AG04449 (cell line): ENCODE measurements at regions not wholly inside any gene's neighbourhood (a gene's known extent, or its start where the extent isn't known, plus 50 kb on each side); places are given as distances from the start of the nearest gene placed in this dataset.
"Not testable (repeated sequence)": the region's sequence is repeated elsewhere in the genome, so short reads cannot be mapped to it uniquely, and the experiment has no call there.

ENCODE experiments used
- CTCF ChIA-PET: fragments of 350-600 bp; formaldehyde crosslinking; extraction: SDS; loops from one replicate; lab custom pipeline; 2021; ENCODE audit warnings: antibody characterized with exemption; lab: Yijun Ruan, JAX
- POLR2A ChIA-PET: fragments of 400-600, 350-600 bp; formaldehyde crosslinking; extraction: SDS; loops from one replicate; lab custom pipeline; 2020; ENCODE audit warnings: antibody characterized with exemption, inconsistent platforms; lab: Yijun Ruan, JAX
- DNase-seq: peaks from one replicate; pipeline ENCODE4 v3.0.0-alpha.2; 2010; ENCODE audit warnings: low read depth, low spot score
- H3K4me3 ChIP-seq: 2 replicates; pipeline ENCODE4 v1.5.1; 2011; ENCODE audit warnings: low read depth, mild to moderate bottlenecking, control low read depth, low read length
- CTCF ChIP-seq: IDR thresholded peaks from one replicate; pipeline ENCODE4 v1.5.1; 2011; ENCODE audit warnings: mild to moderate bottlenecking, moderate library complexity, low read length, control low read depth, inconsistent platforms; ENCODE audit not compliant: insufficient read depth; ENCODE audit errors: missing control alignments

GRCh38 chr13:107941345-107942029 lies 273.8 kb downstream of the LIG4 start:
- TF ChIP-seq CTCF, result no peak
- ChIA-PET POLR2A (no interaction called here), CTCF (no interaction called here)
- H3K4me3 ChIP-seq, result no peak overlapping the region
- DNase-seq, result no peak

GRCh38 chr13:107937848-107938247 lies 277.5 kb downstream of the LIG4 start:
- no peak overlapping the region for H3K4me3 ChIP-seq
- no peak for DNase-seq
- no peak for TF ChIP-seq CTCF
- CTCF ChIA-PET, result no interaction called here
- POLR2A ChIA-PET, result no interaction called here

- DNase-seq, result no peak
- no peak for TF ChIP-seq CTCF
- H3K4me3 ChIP-seq, result no peak overlapping the region
- CTCF ChIA-PET, result no interaction called here
- POLR2A ChIA-PET, result no interaction called here
Observed at GRCh38 chr13:107931056-107931455, 284.3 kb downstream of the LIG4 start.

- ChIA-PET CTCF (no interaction called here), POLR2A (no interaction called here)
- H3K4me3 ChIP-seq, result no peak overlapping the region
- no peak for DNase-seq
- TF ChIP-seq CTCF, result no peak
Observed at GRCh38 chr13:107928762-107929161, 286.6 kb downstream of the LIG4 start.

GRCh38 chr13:107927557-107927956 lies 287.8 kb downstream of the LIG4 start:
- DNase-seq, result no peak
- CTCF ChIA-PET, result no interaction called here
- TF ChIP-seq CTCF, result no peak
- POLR2A ChIA-PET, result no interaction called here
- no peak overlapping the region for H3K4me3 ChIP-seq

- DNase-seq, H3K4me3 ChIP-seq, POLR2A ChIA-PET, CTCF ChIA-PET: not testable (repeated sequence)
Observed at GRCh38 chr13:107926515-107926914, 288.8 kb downstream of the LIG4 start.

GRCh38 chr13:107916902-107917301 lies 298.4 kb downstream of the LIG4 start:
- CTCF ChIA-PET, DNase-seq, POLR2A ChIA-PET, H3K4me3 ChIP-seq: not testable (repeated sequence)
